ENCODE measurements at regions not wholly inside any gene's neighbourhood (a gene's known extent, or its start where the extent isn't known, plus 50 kb on each side); places are given as distances from the start of the nearest gene placed in this dataset.

DNA sequence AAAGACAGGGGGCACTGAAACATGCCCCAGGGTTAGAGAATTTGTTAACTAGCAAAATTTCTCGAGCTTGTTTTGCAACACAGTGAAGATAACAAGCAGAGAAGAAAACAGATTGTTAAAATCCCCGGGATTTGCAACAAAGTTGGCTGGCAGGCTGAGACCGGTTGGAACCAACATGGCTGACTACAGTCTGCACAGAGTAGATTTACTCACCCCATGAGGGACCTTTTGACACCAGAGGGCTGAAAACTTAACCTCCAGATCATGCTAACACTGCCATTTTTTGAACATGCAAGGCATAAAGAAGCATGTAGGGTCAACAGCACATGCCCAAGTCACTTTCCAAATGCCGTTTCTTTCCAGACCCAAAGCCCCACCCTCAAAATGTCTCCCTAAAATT is 95.2 kb upstream of the TMEM26 start:
- TF ChIP-seq POLR2A (IDR thresholded peaks at IDR 0.05) (no peak), CTCF (IDR thresholded peaks at IDR 0.05) (no peak), EP300 (IDR thresholded peaks at IDR 0.05) (no peak)
